Tibial nerve (tissue), 3 donors: ENCODE measurements at regions not wholly inside any gene's neighbourhood (a gene's known extent, or its start where the extent isn't known, plus 50 kb on each side); places are given as distances from the start of the nearest gene placed in this dataset.

Experiments used
- POLR2A ChIP-seq, 2 donors: fragments of 450-650 bp; IDR thresholded peaks; one replicate each; pipeline ENCODE4 v1.6.1; 2017; ENCODE audit warnings: antibody characterized with exemption in 2 of 2, mild to moderate bottlenecking in 2 of 2, moderate library complexity in 2 of 2
- TF ChIP-seq, protein P1 (sequence below), 5 experiments: fragments of 200-600 bp in 3 of 5; fragments of 450-650 bp in 2 of 5; sonication (generic) in 3 of 5; IDR thresholded peaks; one replicate each; pipeline ENCODE4 v1.5.1; 2016 to 2019; ENCODE audit warnings: antibody characterized with exemption in 5 of 5, mild to moderate bottlenecking in 3 of 5, moderate library complexity in 2 of 5

- TF ChIP-seq, protein P1, sequence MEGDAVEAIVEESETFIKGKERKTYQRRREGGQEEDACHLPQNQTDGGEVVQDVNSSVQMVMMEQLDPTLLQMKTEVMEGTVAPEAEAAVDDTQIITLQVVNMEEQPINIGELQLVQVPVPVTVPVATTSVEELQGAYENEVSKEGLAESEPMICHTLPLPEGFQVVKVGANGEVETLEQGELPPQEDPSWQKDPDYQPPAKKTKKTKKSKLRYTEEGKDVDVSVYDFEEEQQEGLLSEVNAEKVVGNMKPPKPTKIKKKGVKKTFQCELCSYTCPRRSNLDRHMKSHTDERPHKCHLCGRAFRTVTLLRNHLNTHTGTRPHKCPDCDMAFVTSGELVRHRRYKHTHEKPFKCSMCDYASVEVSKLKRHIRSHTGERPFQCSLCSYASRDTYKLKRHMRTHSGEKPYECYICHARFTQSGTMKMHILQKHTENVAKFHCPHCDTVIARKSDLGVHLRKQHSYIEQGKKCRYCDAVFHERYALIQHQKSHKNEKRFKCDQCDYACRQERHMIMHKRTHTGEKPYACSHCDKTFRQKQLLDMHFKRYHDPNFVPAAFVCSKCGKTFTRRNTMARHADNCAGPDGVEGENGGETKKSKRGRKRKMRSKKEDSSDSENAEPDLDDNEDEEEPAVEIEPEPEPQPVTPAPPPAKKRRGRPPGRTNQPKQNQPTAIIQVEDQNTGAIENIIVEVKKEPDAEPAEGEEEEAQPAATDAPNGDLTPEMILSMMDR (IDR thresholded peaks at IDR 0.05) = no peak
- no peak for TF ChIP-seq POLR2A (IDR thresholded peaks at IDR 0.05)
These were observed 511.7 kb downstream of the GALR1 start for GRCh38 chr18:77761332-77761731.
